GM12878 (cell line): ENCODE measurements at regions not wholly inside any gene's neighbourhood (a gene's known extent, or its start where the extent isn't known, plus 50 kb on each side); places are given as distances from the start of the nearest gene placed in this dataset.

Experiments used
- ATAC-seq: fragments of 200-7000 bp; cut with Tn5 transposase; 3 replicates; pipeline ENCODE4 v1.9.1; 2020; ENCODE audit warnings: mild to moderate bottlenecking, moderate library complexity
- BruUV-seq: library from RNA; stranded (reverse); fragments of 400-500 nt; replicated peaks from 2 replicates; lab custom pipeline; 2021; lab: Mats Ljungman, UMichigan
- CTCF ChIA-PET: fragments of 300-600 bp; sonication (Branson Sonifier 250); formaldehyde crosslinking; extraction: SDS; loops from one replicate; lab custom pipeline; 2021; ENCODE audit warnings: inconsistent platforms; lab: Yijun Ruan, JAX
- POLR2A ChIA-PET: fragments of 350-600 bp; formaldehyde crosslinking; extraction: SDS; loops from one replicate; lab custom pipeline; 2021; ENCODE audit warnings: inconsistent platforms; lab: Charles Lee
- RAD21 ChIA-PET: fragments of 300-600 bp; sonication (Branson Sonifier 250); formaldehyde crosslinking; loops from one replicate; lab custom pipeline; 2023; ENCODE audit warnings: antibody characterized with exemption; ENCODE audit not compliant: unreplicated experiment; lab: Charles Lee
- SMC1A ChIA-PET: fragments of 300-600 bp; sonication (Branson Sonifier 250); formaldehyde crosslinking; loops from one replicate; lab custom pipeline; 2023; ENCODE audit not compliant: unreplicated experiment, uncharacterized antibody; lab: Charles Lee
- DNase-seq: peaks from one replicate; pipeline ENCODE4 v3.0.0-alpha.2; 2011; ENCODE audit warnings: low read depth, low spot score
- FAIRE-seq: peaks from 3 replicates; lab custom pipeline; 2011; peaks lifted over from hg19 to GRCh38; lab: Jason Lieb, UNC
- H2AFZ ChIP-seq: 2 replicates; pipeline ENCODE4 v1.6.0; 2011; ENCODE audit warnings: low read depth, low read length, control low read depth; ENCODE audit not compliant: control insufficient read depth
- H3K27ac ChIP-seq: 2 replicates; pipeline ENCODE4 v1.5.1; 2011; ENCODE audit warnings: control low read depth; ENCODE audit not compliant: control insufficient read depth, insufficient read depth
- H3K27me3 ChIP-seq, 2 experiments: replicated peaks in 1 of 2; 2 replicates each; pipeline versions ENCODE4 v1.6.0 to v1.6.1; 2011; ENCODE audit warnings: low read length in 1 of 2; ENCODE audit not compliant: control insufficient read depth in 2 of 2, insufficient read depth in 2 of 2
- H3K36me3 ChIP-seq, 2 experiments: 2 replicates each; pipeline ENCODE4 v1.5.1; 2011; ENCODE audit warnings: low read length in 1 of 2; ENCODE audit not compliant: control insufficient read depth in 2 of 2, insufficient read depth in 2 of 2
- H3K4me1 ChIP-seq: 2 replicates; pipeline ENCODE4 v1.6.1; 2011; ENCODE audit warnings: mild to moderate bottlenecking, low read length, moderate library complexity, mixed read lengths; ENCODE audit not compliant: control insufficient read depth, insufficient read depth
- H3K4me2 ChIP-seq: 2 replicates; pipeline ENCODE4 v1.6.0; 2011; ENCODE audit warnings: control low read depth; ENCODE audit not compliant: control insufficient read depth, insufficient read depth
- H3K4me3 ChIP-seq: fragments of 200-600 bp; sonication (generic); 2 replicates; pipeline ENCODE4 v1.5.1; 2016
- H3K79me2 ChIP-seq: 2 replicates; pipeline ENCODE4 v1.6.0; 2011; ENCODE audit warnings: low read length; ENCODE audit not compliant: control insufficient read depth, insufficient read depth
- H3K9ac ChIP-seq: 2 replicates; pipeline ENCODE4 v1.8.0; 2011; ENCODE audit warnings: low read length, control low read depth, mixed read lengths; ENCODE audit not compliant: control insufficient read depth, insufficient read depth
- H3K9me3 ChIP-seq: replicated peaks from 3 replicates; pipeline ENCODE4 v1.5.1; 2011; ENCODE audit warnings: mild to moderate bottlenecking, low read length; ENCODE audit not compliant: control insufficient read depth, insufficient read depth
- H4K20me1 ChIP-seq: 2 replicates; pipeline ENCODE4 v1.6.0; 2011; ENCODE audit not compliant: control insufficient read depth, insufficient read depth
- ASH2L ChIP-seq: fragments of 300-600, 200-600 bp; sonication (generic); IDR thresholded peaks from 2 replicates; pipeline ENCODE4 v1.6.1; 2017; ENCODE audit warnings: low read depth, mild to moderate bottlenecking, borderline replicate concordance
- ATF3 ChIP-seq: IDR thresholded peaks from 2 replicates; pipeline ENCODE4 v1.6.1; 2011; ENCODE audit warnings: low read depth, mild to moderate bottlenecking, low read length, moderate library complexity, borderline replicate concordance; ENCODE audit errors: extremely low read depth
- BHLHE40 ChIP-seq, 2 experiments: fragments of 450-650 bp in 1 of 2; IDR thresholded peaks; 2 replicates each; pipeline ENCODE4 v1.6.1; 2011 to 2017; ENCODE audit warnings: low read depth in 2 of 2, borderline replicate concordance in 1 of 2, improper control_type of control experiment in 1 of 2, low read length in 1 of 2, mild to moderate bottlenecking in 1 of 2
- IKZF1 ChIP-seq: fragments of 450-650 bp; conservative IDR thresholded peaks from 2 replicates; pipeline ENCODE4 v1.6.1; 2017; ENCODE audit warnings: antibody characterized with exemption, mild to moderate bottlenecking
- POU2F2 ChIP-seq: IDR thresholded peaks from 3 replicates; pipeline ENCODE4 v1.6.1; 2011; ENCODE audit warnings: low read depth, mild to moderate bottlenecking, low read length, borderline replicate concordance
- RFX5 ChIP-seq: IDR thresholded peaks from 2 replicates; pipeline ENCODE4 v1.6.1; 2011; ENCODE audit warnings: low read depth, low read length, improper control_type of control experiment
- SMAD1 ChIP-seq: fragments of 450-650 bp; IDR thresholded peaks from 2 replicates; pipeline ENCODE4 v1.6.1; 2018; ENCODE audit warnings: mild to moderate bottlenecking, low read depth; ENCODE audit not compliant: partially characterized antibody
- TCF7 ChIP-seq: IDR thresholded peaks from 2 replicates; pipeline ENCODE4 v1.6.1; 2014; ENCODE audit warnings: antibody characterized with exemption, borderline replicate concordance
- ZNF384 ChIP-seq: IDR thresholded peaks from 2 replicates; pipeline ENCODE4 v1.6.1; 2012; ENCODE audit warnings: low read depth, mild to moderate bottlenecking, low read length, improper control_type of control experiment, borderline replicate concordance
- ZSCAN29 ChIP-seq: fragments of 450-650 bp; IDR thresholded peaks from 2 replicates; pipeline ENCODE4 v1.6.1; 2017; ENCODE audit warnings: mild to moderate bottlenecking, moderate library complexity
- WGBS: methylation state at CpG from one replicate; pipeline ENCODE4 v1.1.6; 2016; ENCODE audit warnings: low lambda C conversion rate; ENCODE audit not compliant: insufficient replicate concordance, insufficient coverage; ENCODE audit errors: missing lambda C conversion rate; 5-methylcytosine and 5-hydroxymethylcytosine counted together
- in situ Hi-C: fragments of 300-500 bp; cut with MboI; formaldehyde crosslinking; loops from 9 replicates; pipeline ENCODE4 v1.14.3; 2018; ENCODE audit warnings: mixed read lengths
- intact Hi-C: fragments of 100-400 bp; cut with micrococcal nuclease; formaldehyde crosslinking; loops from one replicate; pipeline ENCODE4 v1.14.2; 2022; ENCODE audit not compliant: unreplicated experiment
- TF ChIP-seq, protein P1 (sequence below): fragments of 450-650 bp; IDR thresholded peaks from 2 replicates; pipeline ENCODE4 v1.6.1; 2017; ENCODE audit warnings: antibody characterized with exemption, mild to moderate bottlenecking, moderate library complexity
- TF ChIP-seq, protein P2 (sequence below): fragments of 450-650 bp; formaldehyde crosslinking; IDR thresholded peaks from 2 replicates; pipeline ENCODE4 v1.4.0; 2022; ENCODE audit warnings: mild to moderate bottlenecking, moderate library complexity

- no peaks in the 10 kb centered on the region for H3K36me3 ChIP-seq
- WGBS = 29% methylated on average over 3 of the region's 3 CpGs
- H3K9me3 ChIP-seq = no peaks in the 10 kb centered on the region
- H3K4me3 ChIP-seq = no peak overlapping the region
- ChIA-PET POLR2A (no interaction called here), CTCF (no interaction called here), RAD21 (no interaction called here), SMC1A (no interaction called here)
- DNase-seq = no peak
- no peak overlapping the region for H3K4me2 ChIP-seq
- no TSS peak for BruUV-seq
- TF ChIP-seq ASH2L (no peak), ZNF384 (no peak)
- no peaks in the 10 kb centered on the region for H3K79me2 ChIP-seq
- H3K9ac ChIP-seq = no peak overlapping the region
- no peaks in the 10 kb centered on the region for H3K4me1 ChIP-seq
- H3K27me3 ChIP-seq = no peaks in the 10 kb centered on the region; a peak in 1 of 4 replicates
- H2AFZ ChIP-seq = no peak overlapping the region
- no peaks in the 10 kb centered on the region for H4K20me1 ChIP-seq
- no peak for FAIRE-seq
- no peak overlapping the region for H3K27ac ChIP-seq
- no peak for ATAC-seq
- in situ Hi-C loops (no loop called here), intact Hi-C loops (no loop called here)
These were observed 591.9 kb downstream of the EPM2A start for GRCh38 chr6:145143379-145143778.

- ChIA-PET RAD21 (no interaction called here), SMC1A (no interaction called here), POLR2A (no interaction called here), CTCF (no interaction called here)
- Histone ChIP-seq H3K36me3 (no peaks in the 10 kb centered on the region), H3K9me3 (no peaks in the 10 kb centered on the region), H3K79me2 (no peaks in the 10 kb centered on the region), H4K20me1 (no peaks in the 10 kb centered on the region), H2AFZ (no peak overlapping the region), H3K27ac (no peak overlapping the region), H3K4me2 (no peak overlapping the region), H3K4me1 (no peaks in the 10 kb centered on the region), H3K9ac (no peak overlapping the region), H3K4me3 (no peak overlapping the region), H3K27me3 (no peaks in the 10 kb centered on the region)
- in situ Hi-C loops = no loop called here
- FAIRE-seq (no peak), ATAC-seq (no peak), DNase-seq (no peak)
- intact Hi-C loops = no loop called here
- no TSS peak for BruUV-seq
- TF ChIP-seq POU2F2 (no peak), RFX5 (no peak), ATF3 (no peak), ZSCAN29 (no peak), SMAD1 (no peak), TCF7 (no peak), IKZF1 (no peak), BHLHE40 (IDR thresholded peaks at IDR 0.05; ENCODE audit: borderline replicate concordance in 1 of 2, low read depth in 2 of 2, low read length in 1 of 2) (no peak)
- TF ChIP-seq, protein P1, sequence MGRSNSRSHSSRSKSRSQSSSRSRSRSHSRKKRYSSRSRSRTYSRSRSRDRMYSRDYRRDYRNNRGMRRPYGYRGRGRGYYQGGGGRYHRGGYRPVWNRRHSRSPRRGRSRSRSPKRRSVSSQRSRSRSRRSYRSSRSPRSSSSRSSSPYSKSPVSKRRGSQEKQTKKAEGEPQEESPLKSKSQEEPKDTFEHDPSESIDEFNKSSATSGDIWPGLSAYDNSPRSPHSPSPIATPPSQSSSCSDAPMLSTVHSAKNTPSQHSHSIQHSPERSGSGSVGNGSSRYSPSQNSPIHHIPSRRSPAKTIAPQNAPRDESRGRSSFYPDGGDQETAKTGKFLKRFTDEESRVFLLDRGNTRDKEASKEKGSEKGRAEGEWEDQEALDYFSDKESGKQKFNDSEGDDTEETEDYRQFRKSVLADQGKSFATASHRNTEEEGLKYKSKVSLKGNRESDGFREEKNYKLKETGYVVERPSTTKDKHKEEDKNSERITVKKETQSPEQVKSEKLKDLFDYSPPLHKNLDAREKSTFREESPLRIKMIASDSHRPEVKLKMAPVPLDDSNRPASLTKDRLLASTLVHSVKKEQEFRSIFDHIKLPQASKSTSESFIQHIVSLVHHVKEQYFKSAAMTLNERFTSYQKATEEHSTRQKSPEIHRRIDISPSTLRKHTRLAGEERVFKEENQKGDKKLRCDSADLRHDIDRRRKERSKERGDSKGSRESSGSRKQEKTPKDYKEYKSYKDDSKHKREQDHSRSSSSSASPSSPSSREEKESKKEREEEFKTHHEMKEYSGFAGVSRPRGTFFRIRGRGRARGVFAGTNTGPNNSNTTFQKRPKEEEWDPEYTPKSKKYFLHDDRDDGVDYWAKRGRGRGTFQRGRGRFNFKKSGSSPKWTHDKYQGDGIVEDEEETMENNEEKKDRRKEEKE = no peak
- TF ChIP-seq, protein P2, sequence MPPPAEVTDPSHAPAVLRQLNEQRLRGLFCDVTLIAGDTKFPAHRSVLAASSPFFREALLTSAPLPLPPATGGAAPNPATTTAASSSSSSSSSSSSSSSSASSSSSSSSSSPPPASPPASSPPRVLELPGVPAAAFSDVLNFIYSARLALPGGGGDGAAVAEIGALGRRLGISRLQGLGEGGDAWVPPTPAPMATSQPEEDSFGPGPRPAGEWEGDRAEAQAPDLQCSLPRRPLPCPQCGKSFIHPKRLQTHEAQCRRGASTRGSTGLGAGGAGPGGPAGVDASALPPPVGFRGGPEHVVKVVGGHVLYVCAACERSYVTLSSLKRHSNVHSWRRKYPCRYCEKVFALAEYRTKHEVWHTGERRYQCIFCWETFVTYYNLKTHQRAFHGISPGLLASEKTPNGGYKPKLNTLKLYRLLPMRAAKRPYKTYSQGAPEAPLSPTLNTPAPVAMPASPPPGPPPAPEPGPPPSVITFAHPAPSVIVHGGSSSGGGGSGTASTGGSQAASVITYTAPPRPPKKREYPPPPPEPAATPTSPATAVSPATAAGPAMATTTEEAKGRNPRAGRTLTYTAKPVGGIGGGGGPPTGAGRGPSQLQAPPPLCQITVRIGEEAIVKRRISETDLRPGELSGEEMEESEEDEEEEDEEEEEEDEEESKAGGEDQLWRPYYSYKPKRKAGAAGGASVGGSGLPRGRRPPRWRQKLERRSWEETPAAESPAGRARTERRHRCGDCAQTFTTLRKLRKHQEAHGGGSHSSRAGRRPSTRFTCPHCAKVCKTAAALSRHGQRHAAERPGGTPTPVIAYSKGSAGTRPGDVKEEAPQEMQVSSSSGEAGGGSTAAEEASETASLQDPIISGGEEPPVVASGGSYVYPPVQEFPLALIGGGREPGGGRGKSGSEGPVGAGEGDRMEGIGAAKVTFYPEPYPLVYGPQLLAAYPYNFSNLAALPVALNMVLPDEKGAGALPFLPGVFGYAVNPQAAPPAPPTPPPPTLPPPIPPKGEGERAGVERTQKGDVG = no peak
These were observed 587.8 kb downstream of the EPM2A start for GRCh38 chr6:145147559-145147958.
